ENCODE measurements at regions not wholly inside any gene's neighbourhood (a gene's known extent, or its start where the extent isn't known, plus 50 kb on each side); places are given as distances from the start of the nearest gene placed in this dataset.

DNA sequence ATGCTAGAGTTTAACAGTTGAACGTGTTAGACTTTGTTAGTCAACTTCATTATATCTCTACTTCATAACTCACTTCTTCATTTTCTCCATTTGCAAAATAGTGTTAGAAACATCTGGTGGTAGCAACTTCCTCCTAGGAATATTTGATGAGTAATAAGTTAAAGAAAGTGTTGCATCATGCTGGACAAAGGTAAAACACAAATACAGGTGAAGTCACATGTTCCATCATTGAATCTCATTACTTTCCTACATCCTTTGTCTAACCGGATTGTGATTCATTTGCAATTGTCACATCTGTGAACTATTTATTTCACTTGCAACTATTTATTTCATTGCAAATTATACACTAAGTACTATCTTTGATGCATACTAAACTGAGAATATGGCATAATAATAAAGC lies 186.5 kb downstream of the TUSC7 start:
- ChIA-PET CTCF (interaction anchor here (1.0 kb wide), 1 partner anchor 125 kb away, joined by 4 read pairs; no protein-coding TSS in a partner anchor), POLR2A (no interaction called here)
- Histone ChIP-seq H3K9me3 (ENCODE audit: control insufficient read depth, insufficient read depth, low read length) (no peaks in the 10 kb centered on the region), H3K27me3 (ENCODE audit: control insufficient read depth, insufficient read depth, low read length) (no peaks in the 10 kb centered on the region), H3K4me3 (ENCODE audit: low read depth, low read length) (no peak overlapping the region), H3K27ac (ENCODE audit: low read depth, low read length) (no peak overlapping the region)
- TF ChIP-seq, protein P1, sequence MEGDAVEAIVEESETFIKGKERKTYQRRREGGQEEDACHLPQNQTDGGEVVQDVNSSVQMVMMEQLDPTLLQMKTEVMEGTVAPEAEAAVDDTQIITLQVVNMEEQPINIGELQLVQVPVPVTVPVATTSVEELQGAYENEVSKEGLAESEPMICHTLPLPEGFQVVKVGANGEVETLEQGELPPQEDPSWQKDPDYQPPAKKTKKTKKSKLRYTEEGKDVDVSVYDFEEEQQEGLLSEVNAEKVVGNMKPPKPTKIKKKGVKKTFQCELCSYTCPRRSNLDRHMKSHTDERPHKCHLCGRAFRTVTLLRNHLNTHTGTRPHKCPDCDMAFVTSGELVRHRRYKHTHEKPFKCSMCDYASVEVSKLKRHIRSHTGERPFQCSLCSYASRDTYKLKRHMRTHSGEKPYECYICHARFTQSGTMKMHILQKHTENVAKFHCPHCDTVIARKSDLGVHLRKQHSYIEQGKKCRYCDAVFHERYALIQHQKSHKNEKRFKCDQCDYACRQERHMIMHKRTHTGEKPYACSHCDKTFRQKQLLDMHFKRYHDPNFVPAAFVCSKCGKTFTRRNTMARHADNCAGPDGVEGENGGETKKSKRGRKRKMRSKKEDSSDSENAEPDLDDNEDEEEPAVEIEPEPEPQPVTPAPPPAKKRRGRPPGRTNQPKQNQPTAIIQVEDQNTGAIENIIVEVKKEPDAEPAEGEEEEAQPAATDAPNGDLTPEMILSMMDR (IDR thresholded peaks at IDR 0.05; ENCODE audit: low read depth, low read length): no peak
- no peak for DNase-seq (ENCODE audit: low read depth, low spot score)

DNA sequence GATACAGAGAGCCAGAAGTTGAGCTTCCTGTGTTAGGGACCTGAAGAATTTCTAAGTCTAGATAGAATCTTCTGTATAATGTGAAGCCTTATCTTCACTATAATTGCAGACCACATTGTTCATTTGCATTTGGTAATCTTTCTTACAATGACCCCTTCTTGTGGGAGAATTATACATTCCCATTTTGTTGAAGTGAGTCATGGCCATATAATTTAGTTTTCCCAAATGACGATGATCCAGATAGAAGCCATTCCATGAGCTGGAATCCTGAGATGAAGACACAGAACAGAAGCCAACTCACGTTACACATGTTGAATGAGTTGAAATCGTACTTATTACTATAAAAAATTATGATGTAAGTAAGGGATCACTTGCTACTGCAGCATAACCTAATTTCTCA lies 187.8 kb downstream of the TUSC7 start:
- H3K27ac ChIP-seq (ENCODE audit: low read depth, low read length): no peak overlapping the region
- ChIA-PET POLR2A (no interaction called here), CTCF (interaction anchor here (1.0 kb wide), 1 partner anchor 126 kb away, joined by 4 read pairs; no protein-coding TSS in a partner anchor)
- H3K4me3 ChIP-seq (ENCODE audit: low read depth, low read length): no peak overlapping the region
- H3K9me3 ChIP-seq (ENCODE audit: control insufficient read depth, insufficient read depth, low read length): no peaks in the 10 kb centered on the region
- TF ChIP-seq, protein P1 (IDR thresholded peaks at IDR 0.05; ENCODE audit: low read depth, low read length): no peak
- no peaks in the 10 kb centered on the region for H3K27me3 ChIP-seq (ENCODE audit: control insufficient read depth, insufficient read depth, low read length)
- no peak for DNase-seq (ENCODE audit: low read depth, low spot score)

DNA sequence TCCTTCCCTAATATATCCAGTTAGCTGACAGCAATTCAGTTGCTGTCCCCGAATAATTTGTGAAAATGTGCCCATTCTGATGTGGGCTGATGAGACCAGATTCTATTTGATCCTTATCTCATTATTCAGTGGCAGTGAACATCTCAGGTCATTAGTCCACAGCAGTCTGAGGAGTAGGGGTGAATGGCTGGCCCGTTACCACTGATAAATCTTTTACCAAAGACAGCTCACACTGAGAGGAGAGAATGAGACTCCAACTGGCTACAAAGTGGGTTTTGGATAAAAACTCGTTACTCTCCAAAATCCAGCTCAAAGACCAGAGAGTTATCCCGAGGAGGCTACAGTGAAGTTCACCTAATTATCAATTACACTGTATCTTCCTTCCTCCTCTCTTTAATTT lies 189.7 kb downstream of the TUSC7 start:
- TF ChIP-seq, protein P1 (IDR thresholded peaks at IDR 0.05; ENCODE audit: low read depth, low read length): no peak

DNA sequence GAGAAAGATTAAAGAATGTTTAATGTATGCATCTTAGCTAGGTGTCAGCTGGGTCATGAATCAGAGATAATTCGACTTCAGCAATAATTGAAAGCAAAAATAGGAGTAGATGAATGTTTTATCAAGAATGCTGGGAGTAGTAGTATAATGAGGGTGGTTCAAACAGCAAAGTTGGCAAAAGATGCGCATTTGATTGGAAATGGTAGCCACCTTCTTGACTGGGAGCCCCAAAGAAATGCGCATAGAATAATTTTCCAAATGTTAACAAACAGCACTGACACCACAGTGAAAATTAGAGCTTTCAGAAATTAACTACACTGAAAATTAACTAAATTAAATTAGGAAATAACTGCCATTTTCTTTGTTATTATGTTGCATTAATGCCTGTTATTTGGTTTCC lies 195.8 kb downstream of the TUSC7 start:
- TF ChIP-seq, protein P1 (IDR thresholded peaks at IDR 0.05; ENCODE audit: low read depth, low read length): no peak
- Histone ChIP-seq H3K27ac (ENCODE audit: low read depth, low read length) (no peak overlapping the region), H3K9me3 (ENCODE audit: control insufficient read depth, insufficient read depth, low read length) (no peaks in the 10 kb centered on the region), H3K4me3 (ENCODE audit: low read depth, low read length) (no peak overlapping the region), H3K27me3 (ENCODE audit: control insufficient read depth, insufficient read depth, low read length) (no peaks in the 10 kb centered on the region)
- CTCF ChIA-PET: interaction anchor here (1.4 kb wide), 1 partner anchor 135 kb away, joined by 5 read pairs; no protein-coding TSS in a partner anchor
- DNase-seq (ENCODE audit: low read depth, low spot score): no peak
- POLR2A ChIA-PET: no interaction called here

More for the DNA sequence above, 189.7 kb downstream of the TUSC7 start:
- Histone ChIP-seq H3K27me3 (ENCODE audit: control insufficient read depth, insufficient read depth, low read length) (no peaks in the 10 kb centered on the region), H3K9me3 (ENCODE audit: control insufficient read depth, insufficient read depth, low read length) (no peaks in the 10 kb centered on the region), H3K4me3 (ENCODE audit: low read depth, low read length) (no peak overlapping the region), H3K27ac (ENCODE audit: low read depth, low read length) (no peak overlapping the region)
- no peak for DNase-seq (ENCODE audit: low read depth, low spot score)
- ChIA-PET CTCF (no interaction called here), POLR2A (no interaction called here)

DNA sequence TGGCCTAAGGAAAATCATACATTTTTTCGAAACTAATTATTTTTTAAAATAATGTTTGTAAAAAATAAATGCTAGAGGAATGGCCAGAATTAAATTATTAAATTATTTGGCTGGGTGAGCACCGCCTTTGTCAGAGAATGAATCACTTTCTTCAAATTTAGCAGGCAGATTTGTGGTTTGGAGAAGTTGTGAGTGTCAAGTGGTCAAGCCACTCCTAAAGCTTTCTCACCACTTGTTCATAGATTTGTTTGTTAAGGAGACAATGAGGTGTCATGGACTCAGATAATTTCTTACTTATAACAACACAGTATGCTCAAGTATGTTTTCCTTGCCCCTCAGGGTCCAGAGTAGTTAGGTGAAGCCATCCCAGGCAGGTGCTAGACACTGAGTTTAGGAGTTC lies 196.2 kb downstream of the TUSC7 start:
- no peak overlapping the region for H3K4me3 ChIP-seq (ENCODE audit: low read depth, low read length)
- TF ChIP-seq, protein P1 (IDR thresholded peaks at IDR 0.05; ENCODE audit: low read depth, low read length): no peak
- POLR2A ChIA-PET: no interaction called here
- CTCF ChIA-PET: interaction anchor here (1.4 kb wide), 1 partner anchor 135 kb away, joined by 5 read pairs; no protein-coding TSS in a partner anchor
- H3K27ac ChIP-seq (ENCODE audit: low read depth, low read length): no peak overlapping the region
- DNase-seq (ENCODE audit: low read depth, low spot score): no peak
- H3K27me3 ChIP-seq (ENCODE audit: control insufficient read depth, insufficient read depth, low read length): no peaks in the 10 kb centered on the region
- no peaks in the 10 kb centered on the region for H3K9me3 ChIP-seq (ENCODE audit: control insufficient read depth, insufficient read depth, low read length)
